D721Med (cell line): ENCODE measurements at regions not wholly inside any gene's neighbourhood (a gene's known extent, or its start where the extent isn't known, plus 50 kb on each side); places are given as distances from the start of the nearest gene placed in this dataset.
"Not testable (repeated sequence)": the region's sequence is repeated elsewhere in the genome, so short reads cannot be mapped to it uniquely, and the experiment has no call there.

Experiments used
- DNase-seq: peaks from one replicate; pipeline ENCODE4 v3.0.0; 2011; ENCODE audit warnings: low spot score; ENCODE audit not compliant: insufficient read length
- FAIRE-seq: peaks from 2 replicates; lab custom pipeline; 2011; peaks lifted over from hg19 to GRCh38; lab: Jason Lieb, UNC
- CTCF ChIP-seq: IDR thresholded peaks from 2 replicates; pipeline ENCODE4 v1.5.1; 2012; ENCODE audit warnings: mild to moderate bottlenecking, control low read depth; ENCODE audit not compliant: insufficient read depth; ENCODE audit errors: missing control alignments

- TF ChIP-seq CTCF = no peak
- no peak for FAIRE-seq
- no peak for DNase-seq
Observed at GRCh38 chr10:9334270-9334669, 1279.8 kb downstream of the GATA3 start.

GRCh38 chr10:9339716-9340115 lies 1285.2 kb downstream of the GATA3 start:
- TF ChIP-seq CTCF = no peak
- FAIRE-seq = no peak

GRCh38 chr10:9342885-9343570 lies 1288.5 kb downstream of the GATA3 start:
- peak; percentile 87 for FAIRE-seq

More at GRCh38 chr10:9339716-9340115, 1285.2 kb downstream of the GATA3 start:
- DNase-seq = no peak

DNA sequence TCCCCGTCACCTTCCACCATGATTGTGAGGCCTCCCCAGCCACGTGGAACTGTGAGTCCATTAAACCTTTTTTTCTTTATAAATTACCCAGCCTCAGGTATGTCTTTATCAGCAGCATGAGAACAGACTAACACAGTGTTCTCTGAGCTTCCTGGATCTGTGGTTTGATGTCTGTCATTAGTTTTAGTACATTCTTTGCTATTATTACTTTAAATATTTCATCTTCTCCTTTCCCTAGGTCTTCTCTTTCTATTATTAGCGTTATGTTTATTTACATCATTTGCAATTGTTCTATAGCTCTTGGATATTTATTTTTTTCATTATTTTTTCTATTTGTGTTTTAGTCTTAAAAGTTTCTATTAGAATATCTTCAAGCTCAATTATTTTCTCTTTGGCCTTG lies 1293.4 kb downstream of the GATA3 start:
- DNase-seq, FAIRE-seq: not testable (repeated sequence)

More at GRCh38 chr10:9342885-9343570, 1288.5 kb downstream of the GATA3 start:
- peak; percentile 76 for TF ChIP-seq CTCF
- no peak for DNase-seq

DNA sequence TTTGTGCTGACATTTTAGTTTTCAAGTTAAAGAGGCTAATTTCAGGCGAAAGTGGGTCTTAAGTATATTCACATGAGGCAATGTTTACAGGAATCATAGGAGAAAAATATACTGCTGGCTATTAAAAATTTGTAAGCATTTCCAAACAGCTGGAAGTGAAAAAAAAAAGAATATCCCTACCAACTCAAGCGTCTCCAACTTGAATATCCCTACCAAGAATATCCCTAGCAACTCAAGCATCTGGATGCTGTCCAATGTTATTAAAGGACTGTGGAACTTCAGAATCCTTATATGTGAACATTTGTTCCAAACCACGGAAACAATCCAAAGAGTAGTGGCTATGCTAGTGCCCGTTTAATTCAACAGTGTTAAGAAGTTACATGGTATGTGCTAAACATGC lies 1303.0 kb downstream of the GATA3 start:
- no peak for TF ChIP-seq CTCF
- no peak for DNase-seq
- FAIRE-seq = no peak

- no peak for FAIRE-seq
- no peak for DNase-seq
- TF ChIP-seq CTCF = no peak
Observed at GRCh38 chr10:9362721-9363120, 1308.2 kb downstream of the GATA3 start.

DNA sequence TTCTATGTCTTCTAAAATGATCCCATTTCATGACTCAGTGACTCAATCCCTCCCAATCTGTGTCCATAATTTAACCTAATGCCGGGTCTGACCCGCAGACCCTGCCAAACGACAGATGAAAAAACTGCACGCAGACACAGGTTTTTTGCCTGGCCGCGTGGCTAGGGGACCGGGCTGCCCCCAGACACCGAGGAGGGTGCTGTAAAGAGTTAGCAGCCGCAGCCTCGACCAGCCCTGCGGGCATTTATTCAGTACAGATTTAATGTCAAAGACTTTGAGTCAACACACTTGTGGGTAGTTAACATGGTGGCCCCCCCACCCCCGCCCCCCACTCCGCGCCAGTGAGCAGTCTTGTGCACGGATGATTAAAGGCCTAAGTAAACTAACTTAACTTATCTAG lies 1324.7 kb downstream of the GATA3 start:
- DNase-seq (no peak), FAIRE-seq (no peak)
- no peak for TF ChIP-seq CTCF
